Choroid plexus epithelial cell (primary cell): ENCODE measurements at regions not wholly inside any gene's neighbourhood (a gene's known extent, or its start where the extent isn't known, plus 50 kb on each side); places are given as distances from the start of the nearest gene placed in this dataset.

Experiments
- DNase-seq: peaks from one replicate; pipeline ENCODE4 v3.0.0-alpha.2; 2010; ENCODE audit warnings: low read depth
- H3K4me3 ChIP-seq: 2 replicates; pipeline ENCODE4 v1.5.1; 2011; ENCODE audit warnings: low read depth, mild to moderate bottlenecking, control low read depth, low read length, moderate library complexity
- TF ChIP-seq, protein P1 (sequence below): conservative IDR thresholded peaks from 2 replicates; pipeline ENCODE4 v1.5.1; 2011; ENCODE audit warnings: low read depth, mild to moderate bottlenecking, control low read depth, inconsistent platforms, low read length, moderate library complexity

DNA sequence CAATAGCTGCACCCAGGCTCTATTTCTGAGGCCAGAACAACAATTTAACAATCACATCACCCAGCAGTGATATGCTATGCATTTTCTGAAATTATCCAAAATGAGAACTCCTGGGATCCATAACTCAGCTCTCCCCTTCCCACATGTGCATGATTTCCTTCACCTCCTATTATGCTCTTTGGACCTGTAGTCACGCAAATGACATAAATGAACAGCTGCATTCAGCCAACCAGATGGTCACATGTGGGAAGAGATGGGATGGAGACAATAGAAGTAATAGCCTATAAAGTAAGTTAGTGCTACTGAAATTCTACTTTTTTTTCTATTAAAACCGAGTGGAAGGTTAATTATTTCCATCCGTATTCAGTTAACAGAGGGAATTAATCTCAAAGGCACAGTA, 662.1 kb upstream of the ID4 start:
- DNase-seq = no peak
- TF ChIP-seq, protein P1, sequence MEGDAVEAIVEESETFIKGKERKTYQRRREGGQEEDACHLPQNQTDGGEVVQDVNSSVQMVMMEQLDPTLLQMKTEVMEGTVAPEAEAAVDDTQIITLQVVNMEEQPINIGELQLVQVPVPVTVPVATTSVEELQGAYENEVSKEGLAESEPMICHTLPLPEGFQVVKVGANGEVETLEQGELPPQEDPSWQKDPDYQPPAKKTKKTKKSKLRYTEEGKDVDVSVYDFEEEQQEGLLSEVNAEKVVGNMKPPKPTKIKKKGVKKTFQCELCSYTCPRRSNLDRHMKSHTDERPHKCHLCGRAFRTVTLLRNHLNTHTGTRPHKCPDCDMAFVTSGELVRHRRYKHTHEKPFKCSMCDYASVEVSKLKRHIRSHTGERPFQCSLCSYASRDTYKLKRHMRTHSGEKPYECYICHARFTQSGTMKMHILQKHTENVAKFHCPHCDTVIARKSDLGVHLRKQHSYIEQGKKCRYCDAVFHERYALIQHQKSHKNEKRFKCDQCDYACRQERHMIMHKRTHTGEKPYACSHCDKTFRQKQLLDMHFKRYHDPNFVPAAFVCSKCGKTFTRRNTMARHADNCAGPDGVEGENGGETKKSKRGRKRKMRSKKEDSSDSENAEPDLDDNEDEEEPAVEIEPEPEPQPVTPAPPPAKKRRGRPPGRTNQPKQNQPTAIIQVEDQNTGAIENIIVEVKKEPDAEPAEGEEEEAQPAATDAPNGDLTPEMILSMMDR = no peak
- no peak overlapping the region for H3K4me3 ChIP-seq

DNA sequence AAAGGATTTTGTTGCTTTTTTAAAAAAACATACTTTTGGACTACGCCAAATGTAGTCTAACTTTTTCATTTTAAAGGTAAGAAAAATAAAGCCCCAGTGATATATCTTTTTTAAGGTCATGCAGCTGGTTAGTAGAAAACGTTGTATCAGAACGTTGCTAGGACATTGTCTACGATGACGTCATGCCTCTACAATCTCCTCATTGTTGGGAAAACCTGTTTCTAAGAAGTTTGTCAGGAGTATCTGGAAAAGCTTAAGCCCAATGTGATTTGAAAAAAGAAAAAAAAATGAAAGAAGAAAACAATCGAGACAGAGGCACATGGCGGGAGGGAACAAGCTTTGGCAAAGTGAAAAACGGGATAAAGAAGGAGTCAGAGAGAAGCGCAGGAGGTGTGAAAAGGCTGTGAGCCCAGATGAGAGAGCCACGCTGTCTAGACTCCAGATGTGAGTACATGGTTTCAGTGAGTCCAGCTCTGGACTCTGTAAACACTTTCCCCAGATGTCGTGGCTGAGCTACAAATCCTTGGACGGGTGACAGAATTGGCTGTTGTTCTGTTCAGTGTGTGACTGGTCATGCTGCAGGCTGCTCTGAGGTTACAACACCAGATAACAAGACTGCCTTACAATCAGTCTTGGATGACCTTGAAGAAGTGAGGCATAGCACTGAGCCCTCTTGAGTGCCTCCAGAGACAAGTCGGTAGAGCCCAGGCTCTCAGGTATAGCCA, 656.7 kb upstream of the ID4 start:
- TF ChIP-seq, protein P1 = no peak
- H3K4me3 ChIP-seq = no peak overlapping the region
- no peak for DNase-seq

DNA sequence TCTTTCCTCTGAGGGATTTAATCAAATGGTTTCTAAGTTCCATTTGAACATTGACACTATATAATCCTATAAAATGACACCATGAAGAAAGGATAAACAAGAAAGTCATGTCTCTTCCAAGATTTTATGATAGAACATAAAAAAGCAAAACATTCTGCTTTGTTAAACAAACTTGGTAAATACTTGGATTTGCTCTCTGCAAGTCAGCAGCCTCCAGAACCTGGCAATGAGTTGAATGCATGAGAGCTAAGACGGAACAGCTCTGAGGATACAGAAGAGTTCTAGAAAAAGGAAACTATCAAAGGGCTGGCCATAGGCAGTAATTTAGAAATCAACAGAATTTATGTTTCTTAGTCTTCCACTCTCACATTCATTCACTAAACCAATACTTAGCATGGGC, 656.0 kb upstream of the ID4 start:
- no peak for DNase-seq
- H3K4me3 ChIP-seq = no peak overlapping the region
- TF ChIP-seq, protein P1 = no peak

DNA sequence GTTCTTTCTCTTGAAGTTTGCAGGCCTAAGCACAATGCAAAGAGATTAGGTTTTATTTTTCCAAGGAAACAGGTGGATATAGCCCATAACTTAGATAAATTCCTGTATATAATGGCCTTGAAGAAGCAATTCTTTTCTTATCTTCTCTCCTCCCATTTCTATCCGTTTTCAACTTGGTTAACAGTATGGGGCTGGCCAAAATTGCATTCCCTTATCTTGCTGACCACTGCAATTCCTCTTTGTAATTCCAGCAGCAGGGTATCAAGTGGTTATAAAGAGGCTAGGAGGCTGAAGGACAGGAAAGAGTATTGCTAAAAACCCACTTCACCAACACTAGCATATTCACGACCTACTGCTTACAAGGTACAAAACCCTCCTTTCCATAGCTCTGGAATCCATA, 643.5 kb upstream of the ID4 start:
- H3K4me3 ChIP-seq = no peak overlapping the region
- DNase-seq = no peak
- TF ChIP-seq, protein P1 = no peak

DNA sequence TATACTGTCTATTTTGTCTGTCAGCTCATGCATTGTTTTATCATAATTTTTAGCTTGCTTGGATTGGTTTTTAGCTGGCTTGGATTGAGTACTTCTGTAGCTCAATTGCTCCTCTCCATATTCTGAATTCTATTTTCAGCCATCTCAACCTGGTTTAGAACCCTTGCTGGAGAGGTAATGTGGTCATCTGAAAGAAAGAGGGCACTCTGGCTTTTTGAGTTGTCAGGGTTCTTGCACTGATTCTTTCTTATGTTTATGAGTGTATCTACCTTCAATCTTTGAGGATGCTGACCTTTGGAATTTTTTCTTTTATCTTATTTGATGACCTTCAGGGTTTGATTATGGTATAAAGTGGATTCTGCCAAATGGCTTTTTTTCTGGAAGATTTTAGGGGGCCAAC, 632.7 kb upstream of the ID4 start:
- peak; percentile 21 for DNase-seq
- no peak overlapping the region for H3K4me3 ChIP-seq
- TF ChIP-seq, protein P1 = peak; percentile 39

DNA sequence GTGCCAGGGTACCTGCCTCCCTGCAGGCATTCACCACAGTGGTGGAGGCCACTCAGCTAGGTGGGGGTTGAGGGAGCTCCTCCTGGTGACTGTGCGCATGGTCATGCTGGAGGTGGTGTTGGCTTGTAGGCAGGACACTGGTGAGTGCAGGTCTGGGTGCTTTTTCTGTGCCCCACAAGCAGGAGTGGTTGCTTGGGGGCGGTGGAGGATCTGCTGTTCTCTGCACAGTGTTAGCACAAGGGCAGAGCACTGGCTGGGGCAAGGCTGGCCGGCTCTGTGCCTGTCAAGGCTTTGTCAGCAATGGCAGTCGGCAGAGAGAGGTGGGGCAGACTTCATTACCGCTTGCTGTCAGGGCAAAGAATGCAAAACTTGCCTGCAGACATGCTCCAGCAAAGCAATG, 632.1 kb upstream of the ID4 start:
- TF ChIP-seq, protein P1 = no peak
- no peak for DNase-seq
- H3K4me3 ChIP-seq = no peak overlapping the region

DNA sequence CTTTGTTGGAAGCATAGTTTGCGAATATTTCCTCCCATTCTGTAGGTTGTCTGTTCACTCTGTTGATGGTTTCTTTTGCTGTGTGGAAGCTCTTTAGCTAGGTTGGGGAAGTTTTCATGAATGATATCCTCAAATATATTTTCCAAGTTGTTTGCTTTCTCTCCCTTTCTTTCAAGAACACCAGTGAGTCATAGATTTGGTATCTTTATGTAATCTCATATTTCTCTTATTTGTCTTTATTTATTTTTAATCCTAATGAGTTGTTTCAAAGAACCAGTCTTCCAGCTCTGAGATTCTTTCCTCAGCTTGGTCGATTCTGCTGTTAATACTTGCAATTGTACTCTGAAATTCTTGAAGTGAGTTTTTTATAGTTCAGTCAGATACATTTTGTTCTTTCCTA, 628.0 kb upstream of the ID4 start:
- DNase-seq = peak; percentile 11
- H3K4me3 ChIP-seq = no peak overlapping the region
- TF ChIP-seq, protein P1 = no peak
